Endodermal cell (in vitro differentiated cells): ENCODE measurements at regions not wholly inside any gene's neighbourhood (a gene's known extent, or its start where the extent isn't known, plus 50 kb on each side); places are given as distances from the start of the nearest gene placed in this dataset.

Source experiments
- DNase-seq: peaks from one replicate; pipeline ENCODE4 v3.0.0-alpha.2; 2017
- H3K27ac ChIP-seq: 2 replicates; pipeline ENCODE4 v1.5.1; 2013; ENCODE audit warnings: mild to moderate bottlenecking, low read depth, low read length, moderate library complexity
- H3K27me3 ChIP-seq: 2 replicates; pipeline ENCODE4 v1.6.1; 2013; ENCODE audit warnings: mild to moderate bottlenecking, low read length, moderate library complexity; ENCODE audit not compliant: insufficient read depth, control insufficient read depth, poor library complexity, severe bottlenecking
- H3K36me3 ChIP-seq: 2 replicates; pipeline ENCODE4 v1.7.0; 2013; ENCODE audit warnings: mild to moderate bottlenecking, low read length, moderate library complexity; ENCODE audit not compliant: control insufficient read depth, insufficient read depth
- H3K4me1 ChIP-seq: one replicate; pipeline ENCODE4 v1.7.0; 2013; ENCODE audit warnings: low read length; ENCODE audit not compliant: control insufficient read depth, insufficient read depth
- H3K4me3 ChIP-seq: 2 replicates; pipeline ENCODE4 v1.5.1; 2013; ENCODE audit warnings: mild to moderate bottlenecking, low read length, moderate library complexity
- H3K9ac ChIP-seq: 2 replicates; pipeline ENCODE4 v1.6.1; 2013; ENCODE audit warnings: mild to moderate bottlenecking, low read length, moderate library complexity; ENCODE audit not compliant: poor library complexity, severe bottlenecking; ENCODE audit errors: extremely low read depth
- H3K9me3 ChIP-seq: 2 replicates; pipeline ENCODE4 v1.6.1; 2013; ENCODE audit warnings: mild to moderate bottlenecking, low read length, moderate library complexity; ENCODE audit not compliant: control insufficient read depth
- H3K27ac Mint-ChIP-seq: 2 replicates; pipeline ENCODE4 v1.8.0; 2020; ENCODE audit warnings: mixed read lengths
- H3K27me3 Mint-ChIP-seq: 2 replicates; pipeline ENCODE4 v1.8.0; 2021; ENCODE audit warnings: mild to moderate bottlenecking, mixed read lengths; ENCODE audit not compliant: insufficient read depth
- H3K36me3 Mint-ChIP-seq: 2 replicates; pipeline ENCODE4 v1.8.0; 2020; ENCODE audit warnings: low read depth, mixed read lengths
- H3K4me1 Mint-ChIP-seq: 2 replicates; pipeline ENCODE4 v1.8.0; 2020; ENCODE audit warnings: mixed read lengths
- H3K4me3 Mint-ChIP-seq: 2 replicates; pipeline ENCODE4 v1.8.0; 2020; ENCODE audit warnings: mild to moderate bottlenecking, moderate library complexity, mixed read lengths
- H3K9me3 Mint-ChIP-seq: 2 replicates; pipeline ENCODE4 v1.8.0; 2020; ENCODE audit warnings: mild to moderate bottlenecking, mixed read lengths
- WGBS, 2 experiments: methylation state at CpG; one replicate each; pipeline versions ENCODE4 v1.1.5 to v1.1.7; 2013; ENCODE audit warnings: missing lambda C conversion rate in 2 of 2, mixed read lengths in 1 of 2; ENCODE audit not compliant: insufficient coverage in 1 of 2, insufficient read length in 1 of 2; 5-methylcytosine and 5-hydroxymethylcytosine counted together
- TF ChIP-seq, protein P1 (sequence below): fragments of 200-600 bp; sonication (generic); conservative IDR thresholded peaks from 2 replicates; pipeline ENCODE4 v1.5.0; 2021; ENCODE audit warnings: antibody characterized with exemption, mild to moderate bottlenecking

DNA sequence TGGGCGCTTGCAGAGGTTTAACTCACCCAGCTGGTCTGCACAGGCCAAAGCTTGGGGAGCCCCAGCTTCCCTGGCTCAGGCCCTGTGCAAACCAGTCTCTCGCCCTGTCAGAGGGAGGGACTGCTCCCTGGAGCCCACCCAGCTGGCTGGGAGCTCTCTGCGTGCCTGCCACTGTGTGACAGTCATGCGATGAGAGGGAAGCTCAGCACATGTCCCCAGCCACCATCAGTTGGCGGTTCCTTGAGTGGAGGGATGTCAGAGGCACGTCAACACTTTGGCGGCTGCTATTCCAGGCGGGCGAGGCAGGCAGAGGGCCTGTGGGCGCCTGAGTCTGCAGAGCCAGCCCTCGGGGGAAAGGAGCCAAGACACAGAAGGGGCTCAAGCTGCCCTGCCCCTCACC is 324.6 kb downstream of the UACA start:
- Histone ChIP-seq H3K27ac (no peak overlapping the region), H3K27me3 (peaks cover 31% of the 10 kb centered on the region), H3K36me3 (no peaks in the 10 kb centered on the region), H3K4me3 (no peak overlapping the region), H3K9me3 (no peaks in the 10 kb centered on the region), H3K9ac (no peak overlapping the region), H3K4me1 (peaks cover 13% of the 10 kb centered on the region)
- no peak for DNase-seq
- Mint-ChIP-seq H3K27me3 (peaks cover 26% of the 10 kb centered on the region), H3K4me1 (peaks cover 27% of the 10 kb centered on the region), H3K9me3 (no peaks in the 10 kb centered on the region), H3K27ac (no peak overlapping the region), H3K36me3 (no peaks in the 10 kb centered on the region), H3K4me3 (no peak overlapping the region)
- TF ChIP-seq, protein P1, sequence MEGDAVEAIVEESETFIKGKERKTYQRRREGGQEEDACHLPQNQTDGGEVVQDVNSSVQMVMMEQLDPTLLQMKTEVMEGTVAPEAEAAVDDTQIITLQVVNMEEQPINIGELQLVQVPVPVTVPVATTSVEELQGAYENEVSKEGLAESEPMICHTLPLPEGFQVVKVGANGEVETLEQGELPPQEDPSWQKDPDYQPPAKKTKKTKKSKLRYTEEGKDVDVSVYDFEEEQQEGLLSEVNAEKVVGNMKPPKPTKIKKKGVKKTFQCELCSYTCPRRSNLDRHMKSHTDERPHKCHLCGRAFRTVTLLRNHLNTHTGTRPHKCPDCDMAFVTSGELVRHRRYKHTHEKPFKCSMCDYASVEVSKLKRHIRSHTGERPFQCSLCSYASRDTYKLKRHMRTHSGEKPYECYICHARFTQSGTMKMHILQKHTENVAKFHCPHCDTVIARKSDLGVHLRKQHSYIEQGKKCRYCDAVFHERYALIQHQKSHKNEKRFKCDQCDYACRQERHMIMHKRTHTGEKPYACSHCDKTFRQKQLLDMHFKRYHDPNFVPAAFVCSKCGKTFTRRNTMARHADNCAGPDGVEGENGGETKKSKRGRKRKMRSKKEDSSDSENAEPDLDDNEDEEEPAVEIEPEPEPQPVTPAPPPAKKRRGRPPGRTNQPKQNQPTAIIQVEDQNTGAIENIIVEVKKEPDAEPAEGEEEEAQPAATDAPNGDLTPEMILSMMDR = no peak
- 93 to 95% methylated on average over 3 to 11 of the region's 11 CpGs for WGBS, 2 experiments

DNA sequence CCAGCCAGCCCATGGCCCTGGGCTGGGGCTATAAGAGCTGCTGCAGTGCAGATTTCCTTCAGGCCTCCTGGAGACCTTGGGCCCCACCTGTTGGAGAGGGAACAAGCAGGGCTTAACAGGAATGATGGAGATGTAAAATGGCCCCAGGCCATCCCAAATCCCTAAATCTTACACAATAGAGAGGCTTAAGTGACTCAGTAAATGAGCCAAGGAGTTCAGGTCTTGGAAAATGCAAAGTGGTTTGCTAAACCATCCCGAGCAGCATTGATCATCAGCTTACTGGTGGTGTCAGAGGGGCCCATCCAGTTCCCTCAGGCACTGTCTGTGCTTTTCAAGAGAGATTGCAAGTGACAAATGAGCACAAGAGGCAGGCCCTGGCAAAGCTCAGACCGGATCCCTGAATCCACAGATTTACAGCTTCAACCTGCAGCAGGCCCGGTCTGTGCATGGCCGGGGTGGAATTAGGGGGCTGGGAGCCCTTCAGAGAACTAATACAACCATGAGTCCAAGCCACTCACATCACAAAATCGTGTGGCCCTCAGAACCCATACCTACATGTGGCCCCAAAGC is 325.4 kb downstream of the UACA start:
- TF ChIP-seq, protein P1 = peak; percentile 53
- Mint-ChIP-seq H3K36me3 (no peaks in the 10 kb centered on the region), H3K4me1 (peaks cover 27% of the 10 kb centered on the region), H3K27me3 (peaks cover 22% of the 10 kb centered on the region), H3K4me3 (no peak overlapping the region), H3K9me3 (no peaks in the 10 kb centered on the region), H3K27ac (no peak overlapping the region)
- Histone ChIP-seq H3K27ac (no peak overlapping the region), H3K4me3 (no peak overlapping the region), H3K9ac (no peak overlapping the region), H3K27me3 (peaks cover 24% of the 10 kb centered on the region), H3K9me3 (no peaks in the 10 kb centered on the region), H3K36me3 (no peaks in the 10 kb centered on the region), H3K4me1 (peaks cover 7% of the 10 kb centered on the region)
- 91 to 92% methylated on average over 5 of the region's 5 CpGs for WGBS, 2 experiments
- DNase-seq = peak; percentile 62

DNA sequence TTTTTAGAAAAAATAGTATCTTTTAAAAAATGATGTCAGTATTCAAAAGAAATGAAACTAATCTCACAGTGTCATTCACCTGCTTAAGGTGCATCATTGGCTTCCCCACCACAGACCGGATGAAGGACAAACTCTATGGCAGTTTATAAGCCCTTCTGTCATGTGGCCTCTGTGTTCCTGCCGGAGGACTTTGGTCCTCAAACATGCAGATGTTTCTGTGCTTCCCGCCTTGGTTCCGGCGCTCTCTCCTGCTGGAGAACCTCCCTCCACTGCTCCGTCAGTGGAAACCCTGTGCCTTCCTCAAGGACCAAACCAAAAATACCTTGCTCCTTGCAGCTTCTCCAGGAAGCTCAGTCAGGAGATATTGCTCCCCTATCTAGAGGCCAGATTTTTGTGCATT is 326.3 kb downstream of the UACA start:
- Histone ChIP-seq H3K36me3 (no peaks in the 10 kb centered on the region), H3K9me3 (no peaks in the 10 kb centered on the region), H3K27me3 (peaks cover 15% of the 10 kb centered on the region), H3K27ac (no peak overlapping the region), H3K4me1 (peaks cover 4% of the 10 kb centered on the region), H3K4me3 (no peak overlapping the region), H3K9ac (no peak overlapping the region)
- Mint-ChIP-seq H3K4me3 (no peak overlapping the region), H3K4me1 (peaks cover 25% of the 10 kb centered on the region), H3K27ac (no peak overlapping the region), H3K9me3 (no peaks in the 10 kb centered on the region), H3K27me3 (peaks cover 16% of the 10 kb centered on the region), H3K36me3 (no peaks in the 10 kb centered on the region)
- no peak for DNase-seq
- TF ChIP-seq, protein P1 = no peak
- 95% methylated on average over 6 of the region's 6 CpGs for WGBS, 2 experiments
